NCI-H1048 (cell line): ENCODE measurements at regions not wholly inside any gene's neighbourhood (a gene's known extent, or its start where the extent isn't known, plus 50 kb on each side); places are given as distances from the start of the nearest gene placed in this dataset.
"Not testable (repeated sequence)": the region's sequence is repeated elsewhere in the genome, so short reads cannot be mapped to it uniquely, and the experiment has no call there.

Experiments
- DNase-seq: peaks from one replicate; lab custom pipeline; 2025; lab: John Stamatoyannopoulos, UW

DNA sequence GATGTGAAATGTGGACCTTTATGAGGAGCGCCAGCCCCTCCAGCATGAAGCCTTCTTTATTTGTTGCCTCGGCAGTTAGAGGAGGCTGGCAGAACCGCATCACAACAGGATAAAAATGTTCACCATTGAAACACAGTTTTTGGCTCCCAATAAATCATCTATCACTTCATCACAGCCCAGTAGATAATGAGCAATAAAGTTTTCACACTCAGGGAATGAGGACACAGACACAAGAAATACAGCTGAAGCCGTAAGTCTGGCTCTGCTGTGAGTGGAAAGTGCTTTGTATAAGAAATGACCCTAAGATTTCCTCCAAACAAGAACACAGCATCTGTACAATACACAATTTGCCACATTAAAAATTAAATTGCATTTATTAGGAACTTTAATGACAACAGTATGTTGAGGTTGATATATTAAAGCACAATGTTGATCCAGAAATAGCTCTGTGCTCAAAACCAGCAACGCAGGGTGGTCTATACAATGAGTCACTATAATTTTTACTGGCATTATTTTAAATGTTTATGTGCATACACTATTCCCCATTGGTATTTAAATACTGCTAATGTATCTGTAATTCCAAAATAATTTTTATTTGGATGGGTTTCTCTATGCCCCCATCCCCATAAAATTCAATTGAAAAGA, 301.8 kb upstream of the MGMT start:
- no peak for DNase-seq

DNA sequence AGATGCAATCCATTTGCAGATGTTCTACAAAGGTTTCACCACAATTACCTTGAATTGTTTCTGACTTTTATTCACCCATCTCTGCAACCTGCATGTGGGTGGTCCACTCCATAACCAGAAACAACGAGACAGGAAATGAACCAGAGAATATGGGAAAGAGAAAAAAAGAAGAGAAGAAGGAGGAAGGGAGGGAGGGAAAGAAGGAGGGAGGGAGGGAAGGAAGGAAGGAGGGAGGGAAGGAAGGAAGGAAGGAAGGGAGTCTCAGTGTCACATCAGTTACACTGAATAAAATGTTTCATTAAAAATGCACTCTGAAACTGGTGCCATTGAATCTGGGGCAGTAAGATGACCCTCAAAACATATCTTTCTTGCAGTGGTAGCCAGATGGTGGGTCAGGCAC, 301.3 kb upstream of the MGMT start:
- DNase-seq = no peak

DNA sequence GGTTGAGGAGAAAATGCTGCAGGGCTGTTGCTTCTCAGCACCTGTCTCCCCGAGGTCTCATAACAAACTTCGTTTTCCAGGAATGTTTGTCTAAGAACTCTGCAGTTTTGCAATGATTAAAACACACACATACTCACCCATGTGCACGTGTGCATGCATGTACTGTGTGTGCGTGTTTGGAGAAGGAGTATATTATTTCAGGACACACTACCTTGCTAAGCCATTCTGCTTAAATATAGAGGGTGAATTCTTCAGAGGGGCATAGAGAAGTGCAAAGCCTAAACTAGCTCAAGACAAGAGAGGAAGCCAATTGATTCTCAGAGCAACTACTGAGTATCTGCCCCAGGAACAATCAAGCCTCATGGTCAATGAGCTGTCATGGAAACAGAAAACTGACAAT, 298.4 kb upstream of the MGMT start:
- DNase-seq = no peak

DNA sequence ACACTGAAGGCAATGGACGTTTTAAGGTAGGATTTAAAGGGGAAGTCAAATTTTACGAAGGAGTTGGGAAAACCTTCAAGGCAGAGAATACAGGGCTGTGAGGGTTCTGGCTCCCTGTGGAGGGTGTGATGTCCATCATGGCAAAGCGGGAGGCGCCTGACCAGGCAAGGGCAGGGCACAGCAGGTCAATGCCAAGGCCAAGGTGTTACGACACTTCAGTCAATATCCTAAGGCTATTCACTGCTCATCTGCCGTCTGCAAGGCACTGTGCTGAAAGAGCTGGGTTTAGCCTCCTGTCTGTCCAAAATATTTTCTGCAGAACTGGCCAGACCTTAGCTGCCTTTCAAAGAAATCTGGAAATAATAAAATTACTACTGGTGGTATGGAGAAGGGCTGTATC, 297.9 kb upstream of the MGMT start:
- DNase-seq = no peak

DNA sequence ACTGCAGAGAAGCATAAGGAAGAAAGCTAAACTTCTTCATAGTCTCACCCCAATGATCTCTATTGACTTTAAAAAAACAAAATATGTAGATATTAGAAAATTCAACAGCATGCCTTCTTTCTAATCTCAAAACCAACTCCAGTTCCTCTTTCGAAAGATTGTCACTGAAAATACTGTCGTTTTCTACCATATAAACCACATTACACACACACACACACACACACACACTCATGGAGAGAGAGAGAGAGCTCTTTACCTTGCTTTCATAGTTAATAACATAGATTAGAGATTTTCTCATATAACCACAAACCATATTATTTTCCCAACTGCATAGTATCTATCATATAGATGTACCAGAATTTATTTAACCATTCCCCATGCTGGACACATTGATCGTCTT, 296.2 kb upstream of the MGMT start:
- no peak for DNase-seq

DNA sequence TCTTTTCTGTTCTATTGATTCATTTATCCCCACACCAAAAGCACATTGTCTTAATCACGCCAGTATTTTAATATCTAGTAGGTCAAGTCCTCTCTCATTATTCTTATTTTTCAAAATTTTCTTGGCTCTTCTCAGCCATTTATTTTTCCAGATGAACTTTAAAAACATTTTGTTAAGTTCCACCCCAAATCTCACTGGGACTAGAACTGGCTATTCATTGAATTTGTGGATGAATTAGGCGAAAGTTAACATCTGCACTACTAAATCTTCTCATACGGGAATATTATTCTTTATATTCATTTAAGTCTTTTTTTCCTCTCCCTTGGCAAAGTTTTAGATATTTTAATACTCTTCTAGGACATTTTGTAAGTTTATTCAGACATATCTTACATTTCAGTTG, 295.2 kb upstream of the MGMT start:
- DNase-seq = no peak

DNA sequence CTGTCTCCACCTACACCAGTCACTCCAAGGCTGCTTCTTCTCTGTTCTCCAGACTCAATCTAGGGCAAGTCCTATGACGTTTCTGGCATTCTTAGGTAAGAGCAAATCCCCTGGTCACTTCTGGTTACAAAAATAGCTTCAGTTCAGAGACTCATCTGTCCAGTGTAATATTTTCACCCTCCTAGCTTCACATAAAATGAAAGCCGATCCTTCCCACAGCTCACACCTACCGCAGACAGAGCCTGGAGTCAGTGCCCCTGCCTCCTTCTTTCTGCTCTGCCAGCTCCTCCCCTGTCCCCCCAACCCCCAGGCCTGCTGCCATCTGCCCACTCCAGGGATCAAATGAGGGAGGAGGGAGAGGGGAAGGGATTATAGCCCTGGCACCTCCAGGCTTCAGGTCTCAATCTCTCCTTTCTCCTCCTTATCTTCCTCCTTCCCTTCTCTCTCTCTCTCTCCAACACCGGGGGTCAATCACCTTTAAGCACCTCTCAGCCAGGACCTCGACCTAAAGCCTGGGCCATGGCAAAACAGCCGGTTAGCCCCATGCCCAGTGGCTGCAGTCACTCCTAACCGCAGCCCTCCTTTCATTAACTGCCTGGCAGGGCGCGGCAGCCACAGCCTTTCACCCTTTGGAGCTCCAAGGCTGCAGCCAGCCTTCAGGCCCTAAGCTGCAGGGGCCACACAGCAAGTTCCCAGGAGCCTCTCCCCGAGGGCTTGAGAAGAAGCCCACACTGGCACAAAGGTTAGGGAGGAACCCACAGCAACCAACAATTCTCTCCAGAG, 292.6 kb upstream of the MGMT start:
- no peak for DNase-seq

DNA sequence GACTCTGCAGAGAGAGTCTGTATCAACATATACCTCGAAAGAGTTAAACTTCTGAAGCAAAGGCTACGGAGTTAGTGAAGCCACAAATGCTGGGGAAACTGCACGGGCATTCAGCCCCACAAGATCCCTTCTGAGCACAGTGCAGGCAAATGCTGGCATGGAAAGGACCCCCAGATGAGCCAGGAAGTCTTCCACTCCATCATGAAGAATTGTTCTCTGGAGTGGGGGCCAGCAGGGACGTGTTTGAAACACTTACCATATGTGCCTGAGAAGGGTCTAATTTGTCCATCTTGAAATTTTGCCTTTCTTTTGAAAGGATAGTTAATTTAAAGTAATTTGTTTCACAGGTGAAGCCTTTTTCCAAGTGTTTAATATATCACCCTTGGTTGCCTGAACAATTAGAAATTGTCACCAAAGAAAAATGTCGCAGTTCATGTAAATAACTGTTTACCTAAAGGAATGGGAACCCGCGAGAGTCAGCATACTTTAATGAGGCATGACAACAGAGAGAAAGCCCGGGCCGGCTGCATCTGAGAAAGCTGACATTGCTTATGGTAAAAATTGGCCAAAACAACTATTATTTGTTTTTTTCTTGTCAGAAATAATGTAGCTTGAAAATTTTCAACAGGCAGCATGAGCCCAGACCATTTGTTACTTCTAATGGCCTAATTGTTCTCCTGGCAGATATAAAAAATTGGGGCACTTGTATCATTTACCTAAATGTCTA, 287.6 kb upstream of the MGMT start:
- DNase-seq = no peak

DNA sequence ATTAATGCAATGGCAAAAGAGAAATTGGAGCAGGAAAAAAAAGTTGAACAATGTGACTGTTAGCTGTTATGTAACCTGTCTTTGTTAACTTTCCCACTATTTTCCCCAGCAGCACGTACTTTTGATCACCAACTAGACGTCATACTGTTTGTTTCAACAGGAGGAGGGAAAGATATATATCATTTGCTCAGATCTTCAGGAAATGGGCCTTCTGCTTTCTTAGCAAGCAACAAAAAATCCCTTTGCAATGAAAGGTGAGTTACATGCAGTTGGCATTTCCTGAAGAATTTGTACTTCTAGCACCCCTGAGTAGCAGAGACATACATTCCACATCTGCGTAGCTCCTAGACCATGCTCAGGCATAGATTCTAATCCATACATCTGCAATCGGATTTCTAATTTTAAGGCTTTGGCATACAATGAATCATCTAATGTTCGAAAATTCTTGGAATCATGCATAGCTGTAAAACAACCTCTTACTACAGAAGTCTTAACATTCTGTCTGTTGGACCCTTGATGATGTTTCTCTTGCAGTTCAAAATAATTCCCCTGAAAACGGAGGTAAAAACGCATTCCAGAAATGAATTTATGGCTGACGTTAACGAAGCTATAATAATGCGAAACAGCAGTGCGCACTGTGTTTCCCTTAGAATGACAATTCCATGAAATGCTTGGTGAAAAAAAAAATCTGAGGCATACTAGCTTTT, 286.9 kb upstream of the MGMT start:
- no peak for DNase-seq

DNA sequence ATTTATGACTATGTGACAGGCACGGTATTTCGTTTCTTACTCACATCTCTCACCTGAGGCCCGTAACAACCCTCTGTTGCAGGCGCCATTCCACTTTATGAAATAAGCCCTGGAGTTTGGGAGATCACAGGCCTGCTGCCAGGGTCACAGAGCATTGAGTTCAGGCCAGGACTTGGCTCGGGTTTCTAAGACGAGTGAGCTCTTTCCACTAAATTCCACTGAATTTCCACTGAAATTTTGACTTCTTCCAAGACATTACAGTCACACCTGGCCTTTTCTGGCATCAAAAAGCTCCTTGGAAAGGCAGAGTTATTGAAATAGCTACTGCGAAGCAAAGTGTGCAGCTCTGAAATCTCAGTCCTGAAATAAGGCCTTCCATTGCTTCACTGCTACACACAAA, 282.8 kb upstream of the MGMT start:
- no peak for DNase-seq

DNA sequence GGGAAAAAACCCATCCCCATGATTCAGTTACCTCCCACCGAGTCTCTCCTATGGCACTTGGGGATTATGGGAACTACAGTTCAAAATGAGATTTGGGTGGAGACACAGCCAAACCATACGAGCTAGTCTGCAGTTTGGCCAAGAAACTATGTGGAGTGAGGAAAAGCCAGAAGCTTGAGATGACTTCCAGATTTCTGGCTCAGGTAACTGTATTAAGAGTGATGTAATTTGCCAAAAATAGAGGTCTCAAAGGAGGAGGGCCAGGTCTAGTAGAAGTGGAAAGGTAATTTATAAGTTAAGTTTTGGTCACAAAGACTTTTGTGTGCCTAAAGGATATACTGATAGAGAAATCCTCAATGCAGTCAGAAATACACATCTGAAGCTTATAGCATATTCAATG, 279.7 kb upstream of the MGMT start:
- DNase-seq = no peak

DNA sequence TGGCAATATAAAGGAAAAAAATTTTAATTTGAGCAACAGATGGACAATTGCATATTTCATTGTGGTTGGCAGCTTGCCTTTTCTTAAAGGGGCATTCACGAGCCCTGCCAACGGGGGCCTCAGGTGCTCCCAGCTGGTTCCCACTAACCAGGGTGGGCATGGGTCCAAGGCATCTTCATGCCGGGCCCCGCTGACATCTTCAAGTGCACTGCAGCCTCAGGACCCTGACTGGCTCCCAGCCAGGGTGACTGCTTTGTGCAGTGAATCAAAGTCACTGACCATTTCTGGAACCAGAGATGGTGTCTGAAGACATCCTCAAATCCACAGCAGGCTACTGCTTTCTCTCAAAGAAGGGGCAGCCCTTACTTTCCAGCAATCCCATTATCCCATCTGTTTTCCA, 275.2 kb upstream of the MGMT start:
- no peak for DNase-seq

DNA sequence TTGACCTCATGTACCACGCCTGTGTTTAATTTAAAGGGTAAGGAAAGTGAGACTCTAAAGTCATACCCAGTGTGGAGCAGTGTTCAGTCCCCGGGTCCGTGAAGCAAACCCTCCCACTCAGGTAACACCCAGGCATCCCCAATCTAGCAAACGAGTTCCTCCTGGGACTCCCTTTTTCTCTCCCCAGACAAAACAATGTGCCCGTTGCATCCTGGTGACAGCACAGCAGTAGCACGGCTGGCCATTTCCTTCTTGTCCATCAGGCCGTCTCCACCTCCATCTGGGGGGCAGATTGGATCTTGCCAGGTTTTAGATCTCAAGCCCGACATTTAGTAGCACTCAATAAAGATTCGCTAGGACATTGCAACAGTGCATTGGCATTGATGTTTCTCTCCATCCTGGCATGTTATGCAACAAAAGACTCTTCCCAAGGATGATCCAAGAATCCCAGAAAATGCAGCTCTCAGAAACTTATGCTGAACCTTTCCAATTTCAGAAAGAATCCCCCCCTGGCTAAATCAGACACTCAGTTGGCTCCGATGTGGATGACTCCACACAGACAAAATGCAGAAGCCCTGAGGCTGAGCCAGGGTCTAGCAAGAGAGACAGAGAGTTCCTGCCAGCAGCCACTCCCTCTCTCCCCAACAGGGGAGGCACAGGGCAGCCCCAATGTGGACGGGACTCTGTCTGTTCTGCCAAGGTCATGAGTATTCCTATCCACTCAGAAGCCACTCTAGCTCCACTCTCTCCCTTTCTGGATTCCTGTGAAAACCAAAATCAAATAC, 274.5 kb upstream of the MGMT start:
- no peak for DNase-seq

DNA sequence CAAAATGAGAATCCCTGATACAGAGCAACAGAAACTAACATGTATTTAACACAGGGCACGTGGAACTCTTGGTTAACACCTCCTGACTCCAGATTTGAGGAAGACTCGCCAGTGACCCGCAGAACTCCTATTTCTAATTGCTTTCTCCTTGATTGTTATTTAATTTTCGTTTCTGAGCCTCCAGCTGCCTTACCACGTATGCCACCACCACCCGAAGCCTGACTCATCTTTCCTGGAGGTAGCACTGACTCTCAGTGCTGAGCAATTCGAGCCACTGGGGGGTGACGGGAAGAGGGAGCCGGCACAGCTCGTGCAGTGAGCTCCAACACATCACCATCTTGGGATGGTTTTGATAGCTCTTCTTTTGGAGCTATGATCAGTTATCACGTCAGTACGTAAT, 273.9 kb upstream of the MGMT start:
- DNase-seq = no peak

DNA sequence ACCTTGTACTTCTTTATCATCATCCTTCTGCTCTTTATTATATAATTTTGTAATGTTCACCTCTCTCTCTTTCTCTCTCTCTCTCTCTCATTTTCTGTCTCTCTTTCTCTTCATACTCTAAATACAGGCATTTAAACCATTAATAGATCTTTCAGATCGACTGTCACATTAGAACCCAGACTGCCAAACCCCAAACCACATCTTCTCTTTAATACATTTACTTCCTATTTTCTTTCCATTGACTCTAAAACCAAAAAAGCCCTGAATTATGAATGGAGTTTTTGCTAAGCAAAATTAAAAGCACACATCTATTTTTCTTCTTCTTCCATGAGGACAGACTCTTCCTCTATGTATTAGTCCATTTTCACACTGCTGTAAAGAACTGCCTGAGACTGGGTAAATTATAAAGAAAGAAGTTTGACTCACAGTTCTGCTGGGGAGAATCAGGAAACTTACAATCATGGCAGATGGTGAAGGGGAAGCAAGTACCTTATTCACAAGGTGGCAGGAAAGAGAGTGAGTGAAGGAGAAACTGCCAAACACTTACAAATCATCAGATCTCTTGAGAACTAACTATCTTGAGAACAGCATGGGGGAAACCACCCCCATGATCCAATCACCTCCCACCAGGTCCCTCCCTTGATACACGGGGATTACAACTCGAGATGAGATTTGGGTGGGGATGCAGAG, 272.7 kb upstream of the MGMT start:
- DNase-seq = no peak

DNA sequence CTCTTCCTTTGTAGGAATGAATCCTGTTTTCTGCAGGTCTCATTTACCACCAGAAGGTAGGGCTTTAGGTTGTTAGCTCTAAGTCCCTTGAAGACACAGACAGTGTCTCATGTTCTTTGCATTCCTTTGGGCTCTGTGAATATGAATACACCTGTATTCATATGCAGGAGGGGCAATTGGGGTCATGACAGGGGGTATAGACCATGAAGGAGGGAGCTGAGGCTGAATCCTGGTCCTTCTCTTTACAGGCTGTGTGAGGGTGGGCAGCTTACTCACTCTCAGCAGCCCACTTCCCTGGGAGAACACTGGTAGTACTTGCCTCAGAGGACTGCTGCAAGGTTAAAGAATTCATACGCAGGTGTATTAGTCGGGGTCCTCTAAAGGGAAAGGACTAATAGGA, 267.2 kb upstream of the MGMT start:
- DNase-seq = no peak

DNA sequence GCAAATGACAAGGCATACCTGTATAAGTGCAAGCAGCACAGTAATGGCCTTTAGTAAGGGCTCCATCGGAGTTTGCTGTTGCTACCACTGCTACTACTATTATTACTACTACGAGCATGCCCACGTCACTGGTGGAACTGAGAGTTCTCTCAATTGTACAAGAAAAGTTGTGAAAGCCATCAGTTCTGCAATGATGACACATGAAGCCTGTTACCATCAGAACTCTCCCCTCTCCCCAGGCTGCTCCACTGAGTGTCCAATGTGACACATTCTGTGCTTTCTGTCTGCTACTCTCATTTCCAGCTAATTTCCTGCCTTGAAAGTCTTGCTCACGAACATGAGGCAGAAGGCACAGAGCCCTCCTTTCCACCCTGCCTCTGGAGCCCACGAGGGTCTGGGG, 263.2 kb upstream of the MGMT start:
- no peak for DNase-seq

DNA sequence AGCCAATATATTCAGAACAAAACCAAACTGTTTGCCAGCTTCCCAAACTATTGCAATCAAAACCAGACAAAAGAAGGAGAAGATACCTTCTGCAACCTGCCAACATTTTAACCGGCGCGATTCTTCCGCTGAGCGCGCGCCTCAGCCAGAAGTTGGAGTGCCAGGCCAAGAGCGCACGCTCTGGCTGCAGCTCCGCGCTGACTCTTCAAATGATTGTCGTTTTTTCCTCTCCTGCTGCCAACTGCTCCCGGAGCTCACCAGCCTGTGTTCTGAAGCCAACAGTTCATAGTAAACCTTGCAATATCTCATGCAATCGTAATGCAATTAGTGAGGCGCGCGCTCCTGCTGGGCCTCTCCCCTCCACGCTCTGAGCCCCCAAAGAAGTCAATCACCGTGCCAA, 259.7 kb upstream of the MGMT start:
- no peak for DNase-seq

DNA sequence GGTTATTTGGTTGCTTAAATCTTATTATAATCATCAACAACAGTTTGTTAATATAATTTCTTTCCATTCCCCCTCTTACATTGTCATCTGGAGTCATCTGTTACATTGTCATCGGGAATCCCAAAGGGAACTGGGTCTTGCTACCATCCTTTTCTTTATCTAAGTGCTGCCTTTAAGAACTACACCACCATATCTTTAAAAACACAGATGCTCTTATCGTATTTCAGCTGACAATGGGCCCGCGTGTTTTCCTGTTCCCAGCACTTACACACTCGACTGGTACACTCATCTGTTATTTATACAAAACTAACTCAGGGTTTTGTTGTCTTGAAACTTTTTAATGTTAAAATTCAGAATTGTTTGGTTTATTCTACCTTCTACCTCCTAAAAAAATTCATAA, 256.2 kb upstream of the MGMT start:
- no peak for DNase-seq

DNA sequence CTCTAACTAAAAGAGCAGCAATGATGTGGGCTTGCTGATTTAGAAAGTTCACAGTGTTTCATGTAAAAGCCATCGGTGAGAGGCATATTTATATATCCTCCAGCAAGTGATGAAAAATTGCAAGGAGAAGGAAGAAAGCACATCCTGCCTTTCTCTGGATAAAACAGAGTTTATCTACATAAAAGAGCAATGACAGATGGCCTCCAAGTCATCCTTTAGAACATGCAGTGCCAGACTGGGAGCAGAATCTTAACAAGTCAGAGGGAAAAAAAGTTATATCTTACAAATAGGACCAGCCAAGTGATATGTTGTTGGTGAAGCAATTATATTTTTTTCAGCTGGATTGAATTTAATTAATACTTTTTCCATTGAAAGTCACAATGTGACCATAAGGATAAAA, 253.8 kb upstream of the MGMT start:
- no peak for DNase-seq

DNA sequence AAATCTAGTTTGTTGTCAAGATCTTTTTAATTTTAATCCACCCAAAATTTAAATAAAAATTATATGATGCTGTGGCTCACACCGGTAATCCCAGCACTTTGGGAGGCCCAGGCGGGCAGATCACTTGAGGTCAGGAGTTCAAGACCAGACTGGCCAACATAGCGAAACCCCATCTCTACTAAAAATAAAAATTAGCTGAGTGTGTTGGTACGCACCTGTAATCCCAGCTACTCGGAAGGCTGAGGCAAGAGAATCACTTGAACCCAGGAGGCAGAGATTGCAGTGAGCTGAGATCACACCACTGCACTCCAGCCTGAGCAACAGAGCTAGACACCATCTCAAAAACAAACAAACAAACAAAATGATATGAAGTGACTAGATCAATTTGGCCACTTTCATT, 253.0 kb upstream of the MGMT start:
- DNase-seq = not testable (repeated sequence)
